Activated T-helper 1 cell treated with anti-CD3 and anti-CD28 coated beads, Interleukin-12 subunit alpha, Interleukin-12 subunit beta, Interleukin-2, Interleukin-4 antibody, amounts not matched to agents 30 ng/mL and 10 ng/mL and 1 ng/mL, durations not matched to agents 14 hours and 24 hours and 36 hours (primary cell): ENCODE measurements at regions not wholly inside any gene's neighbourhood (a gene's known extent, or its start where the extent isn't known, plus 50 kb on each side); places are given as distances from the start of the nearest gene placed in this dataset.

Source experiments
- DNase-seq: peaks from one replicate; pipeline ENCODE4 v3.0.0; 2021; ENCODE audit warnings: low spot score
- H3K27ac Mint-ChIP-seq: one replicate; pipeline ENCODE4 v1.8.0; 2021; ENCODE audit warnings: mild to moderate bottlenecking, mixed read lengths
- H3K27me3 Mint-ChIP-seq: one replicate; pipeline ENCODE4 v1.8.0; 2022; ENCODE audit warnings: mild to moderate bottlenecking, moderate library complexity, mixed read lengths; ENCODE audit not compliant: insufficient read depth
- H3K36me3 Mint-ChIP-seq: one replicate; pipeline ENCODE4 v1.8.0; 2021; ENCODE audit warnings: low read depth, mixed read lengths
- H3K4me1 Mint-ChIP-seq: one replicate; pipeline ENCODE4 v1.8.0; 2021; ENCODE audit warnings: low read depth, mixed read lengths
- H3K4me3 Mint-ChIP-seq: one replicate; pipeline ENCODE4 v1.8.0; 2021; ENCODE audit warnings: mild to moderate bottlenecking, moderate library complexity, mixed read lengths
- H3K9me3 Mint-ChIP-seq: one replicate; pipeline ENCODE4 v1.8.0; 2021; ENCODE audit warnings: mixed read lengths
- intact Hi-C: fragments of 100-400 bp; cut with micrococcal nuclease; formaldehyde crosslinking; loops from one replicate; pipeline ENCODE4 v1.15.1; 2024

- Mint-ChIP-seq H3K4me3 (no peak overlapping the region), H3K9me3 (peaks cover 8% of the 10 kb centered on the region), H3K27ac (no peak overlapping the region), H3K36me3 (no peaks in the 10 kb centered on the region), H3K27me3 (no peaks in the 10 kb centered on the region), H3K4me1 (no peaks in the 10 kb centered on the region)
- DNase-seq = no peak
- intact Hi-C loops = no loop called here
Measured at GRCh38 chr19:28185646-28186045, 1027.3 kb downstream of the UQCRFS1 start.

- H3K4me3 Mint-ChIP-seq = no peak overlapping the region
Measured at GRCh38 chr19:28184997-28185396, 1028.0 kb downstream of the UQCRFS1 start.

GRCh38 chr19:28176193-28176592 lies 1036.8 kb downstream of the UQCRFS1 start:
- intact Hi-C loops = no loop called here
- Mint-ChIP-seq H3K4me3 (no peak overlapping the region), H3K36me3 (no peaks in the 10 kb centered on the region), H3K27me3 (no peaks in the 10 kb centered on the region), H3K9me3 (peaks cover 42% of the 10 kb centered on the region), H3K4me1 (no peaks in the 10 kb centered on the region), H3K27ac (no peak overlapping the region)
- DNase-seq = no peak

More at GRCh38 chr19:28184997-28185396, 1028.0 kb downstream of the UQCRFS1 start:
- Mint-ChIP-seq H3K4me1 (no peaks in the 10 kb centered on the region), H3K27me3 (no peaks in the 10 kb centered on the region), H3K9me3 (peaks cover 8% of the 10 kb centered on the region), H3K36me3 (no peaks in the 10 kb centered on the region), H3K27ac (no peak overlapping the region)
- no peak for DNase-seq
- intact Hi-C loops = no loop called here

GRCh38 chr19:28171983-28172382 lies 1041.0 kb downstream of the UQCRFS1 start:
- intact Hi-C loops = no loop called here
- Mint-ChIP-seq H3K36me3 (no peaks in the 10 kb centered on the region), H3K27me3 (peaks cover 2% of the 10 kb centered on the region), H3K4me3 (no peak overlapping the region), H3K9me3 (peaks cover 26% of the 10 kb centered on the region), H3K27ac (no peak overlapping the region), H3K4me1 (no peaks in the 10 kb centered on the region)
- DNase-seq = no peak

GRCh38 chr19:28170066-28170465 lies 1042.9 kb downstream of the UQCRFS1 start:
- H3K4me3 Mint-ChIP-seq = no peak overlapping the region
- peaks cover 2% of the 10 kb centered on the region for H3K27me3 Mint-ChIP-seq

GRCh38 chr19:28169168-28169887 lies 1043.6 kb downstream of the UQCRFS1 start:
- Mint-ChIP-seq H3K9me3 (peaks cover 10% of the 10 kb centered on the region), H3K36me3 (no peaks in the 10 kb centered on the region), H3K27ac (no peak overlapping the region), H3K4me1 (no peaks in the 10 kb centered on the region), H3K4me3 (no peak overlapping the region), H3K27me3 (peaks cover 2% of the 10 kb centered on the region)
- intact Hi-C loops = no loop called here
- DNase-seq = no peak

More at GRCh38 chr19:28170066-28170465, 1042.9 kb downstream of the UQCRFS1 start:
- Mint-ChIP-seq H3K4me1 (no peaks in the 10 kb centered on the region), H3K9me3 (peaks cover 10% of the 10 kb centered on the region), H3K27ac (no peak overlapping the region), H3K36me3 (no peaks in the 10 kb centered on the region)
- no peak for DNase-seq
- intact Hi-C loops = no loop called here

- H3K4me3 Mint-ChIP-seq = no peak overlapping the region
- DNase-seq = no peak
- no peak overlapping the region for H3K27ac Mint-ChIP-seq
- H3K36me3 Mint-ChIP-seq = no peaks in the 10 kb centered on the region
- H3K4me1 Mint-ChIP-seq = no peaks in the 10 kb centered on the region
- H3K27me3 Mint-ChIP-seq = peaks cover 2% of the 10 kb centered on the region
- H3K9me3 Mint-ChIP-seq = peaks cover 10% of the 10 kb centered on the region
- intact Hi-C loops = no loop called here
Measured at GRCh38 chr19:28168557-28168956, 1044.4 kb downstream of the UQCRFS1 start.

GRCh38 chr19:28166025-28166424 lies 1046.9 kb downstream of the UQCRFS1 start:
- no peak for DNase-seq
- Mint-ChIP-seq H3K4me1 (no peaks in the 10 kb centered on the region), H3K27me3 (peaks cover 2% of the 10 kb centered on the region), H3K9me3 (no peaks in the 10 kb centered on the region), H3K36me3 (no peaks in the 10 kb centered on the region), H3K4me3 (no peak overlapping the region), H3K27ac (no peak overlapping the region)
- intact Hi-C loops = no loop called here

- H3K27me3 Mint-ChIP-seq = no peaks in the 10 kb centered on the region
Measured at GRCh38 chr19:28164214-28164613, 1048.7 kb downstream of the UQCRFS1 start.

GRCh38 chr19:28159065-28159464 lies 1053.9 kb downstream of the UQCRFS1 start:
- Mint-ChIP-seq H3K27me3 (no peaks in the 10 kb centered on the region), H3K4me1 (no peaks in the 10 kb centered on the region), H3K27ac (no peak overlapping the region), H3K36me3 (no peaks in the 10 kb centered on the region), H3K9me3 (peaks cover 9% of the 10 kb centered on the region), H3K4me3 (no peak overlapping the region)
- intact Hi-C loops = no loop called here
- DNase-seq = no peak

More at GRCh38 chr19:28164214-28164613, 1048.7 kb downstream of the UQCRFS1 start:
- no peaks in the 10 kb centered on the region for H3K36me3 Mint-ChIP-seq
- H3K27ac Mint-ChIP-seq = no peak overlapping the region
- intact Hi-C loops = no loop called here
- peaks cover 4% of the 10 kb centered on the region for H3K9me3 Mint-ChIP-seq
- no peak overlapping the region for H3K4me3 Mint-ChIP-seq
- no peak for DNase-seq
- H3K4me1 Mint-ChIP-seq = no peaks in the 10 kb centered on the region

- H3K27ac Mint-ChIP-seq = no peak overlapping the region
- H3K4me1 Mint-ChIP-seq = no peaks in the 10 kb centered on the region
- no peak overlapping the region for H3K4me3 Mint-ChIP-seq
- H3K27me3 Mint-ChIP-seq = no peaks in the 10 kb centered on the region
- intact Hi-C loops = no loop called here
- H3K9me3 Mint-ChIP-seq = peaks cover 9% of the 10 kb centered on the region
- DNase-seq = no peak
- H3K36me3 Mint-ChIP-seq = no peaks in the 10 kb centered on the region
Measured at GRCh38 chr19:28155265-28155664, 1057.7 kb downstream of the UQCRFS1 start.

GRCh38 chr19:28154077-28154476 lies 1058.9 kb downstream of the UQCRFS1 start:
- Mint-ChIP-seq H3K27ac (no peak overlapping the region), H3K4me1 (no peaks in the 10 kb centered on the region), H3K4me3 (no peak overlapping the region), H3K9me3 (peaks cover 3% of the 10 kb centered on the region), H3K27me3 (no peaks in the 10 kb centered on the region), H3K36me3 (no peaks in the 10 kb centered on the region)
- DNase-seq = no peak
- intact Hi-C loops = no loop called here

- Mint-ChIP-seq H3K4me1 (no peaks in the 10 kb centered on the region), H3K27me3 (no peaks in the 10 kb centered on the region)
Measured at GRCh38 chr19:28153123-28153522, 1059.8 kb downstream of the UQCRFS1 start.

GRCh38 chr19:28152195-28152594 lies 1060.8 kb downstream of the UQCRFS1 start:
- H3K27me3 Mint-ChIP-seq = no peaks in the 10 kb centered on the region
- H3K36me3 Mint-ChIP-seq = no peaks in the 10 kb centered on the region
- no peak for DNase-seq
- H3K27ac Mint-ChIP-seq = no peak overlapping the region
- H3K4me3 Mint-ChIP-seq = no peak overlapping the region
- H3K4me1 Mint-ChIP-seq = no peaks in the 10 kb centered on the region
- no peaks in the 10 kb centered on the region for H3K9me3 Mint-ChIP-seq
- intact Hi-C loops = no loop called here

More at GRCh38 chr19:28153123-28153522, 1059.8 kb downstream of the UQCRFS1 start:
- no peaks in the 10 kb centered on the region for H3K36me3 Mint-ChIP-seq
- no peak for DNase-seq
- intact Hi-C loops = no loop called here
- H3K9me3 Mint-ChIP-seq = no peaks in the 10 kb centered on the region
- no peak overlapping the region for H3K4me3 Mint-ChIP-seq
- H3K27ac Mint-ChIP-seq = no peak overlapping the region
